Kidney (tissue), 13 donors: ENCODE measurements at regions not wholly inside any gene's neighbourhood (a gene's known extent, or its start where the extent isn't known, plus 50 kb on each side); places are given as distances from the start of the nearest gene placed in this dataset.

Experiments
- DNase-seq, 5 donors: peaks; one replicate each; pipeline ENCODE4 v3.0.0-alpha.2; 2013 to 2020
- FAIRE-seq: peaks from 2 replicates; lab custom pipeline; 2012; peaks lifted over from hg19 to GRCh38; lab: Jason Lieb, UNC
- H3K27ac ChIP-seq, 2 donors: one replicate each; pipeline ENCODE4 v1.7.0; 2013; ENCODE audit warnings: low read depth in 2 of 2, low read length in 2 of 2, inconsistent platforms in 1 of 2
- H3K27me3 ChIP-seq: one replicate; pipeline ENCODE4 v1.7.1; 2013; ENCODE audit warnings: low read length, inconsistent platforms; ENCODE audit not compliant: control insufficient read depth, insufficient read depth
- H3K36me3 ChIP-seq, 3 donors: one replicate each; pipeline versions ENCODE4 v1.7.0 to v1.7.1; 2013; ENCODE audit warnings: low read length in 3 of 3, control low read depth in 1 of 3, inconsistent platforms in 1 of 3; ENCODE audit not compliant: insufficient read depth in 3 of 3, control insufficient read depth in 2 of 3
- H3K4me1 ChIP-seq, 3 donors: one replicate each; pipeline versions ENCODE4 v1.7.0 to v1.7.1; 2013; ENCODE audit warnings: low read length in 3 of 3, inconsistent platforms in 1 of 3, low read depth in 1 of 3; ENCODE audit not compliant: control insufficient read depth in 2 of 3, insufficient read depth in 2 of 3
- H3K4me3 ChIP-seq, 3 donors: one replicate each; pipeline versions ENCODE4 v1.7.0 to v1.8.1; 2013; ENCODE audit warnings: low read length in 3 of 3, control low read depth in 1 of 3, inconsistent platforms in 1 of 3
- H3K9ac ChIP-seq, 3 donors: one replicate each; pipeline versions ENCODE4 v1.7.0 to v1.7.1; 2013; ENCODE audit warnings: low read length in 3 of 3, control low read depth in 1 of 3, inconsistent platforms in 1 of 3
- H3K9me3 ChIP-seq, 3 donors: one replicate each; pipeline versions ENCODE4 v1.7.0 to v1.7.1; 2013; ENCODE audit warnings: low read length in 3 of 3, control low read depth in 1 of 3, inconsistent platforms in 1 of 3; ENCODE audit not compliant: control insufficient read depth in 2 of 3, insufficient read depth in 1 of 3
- CTCF ChIP-seq: IDR thresholded peaks from 3 replicates; pipeline ENCODE4 v1.5.1; 2012; ENCODE audit warnings: mild to moderate bottlenecking, moderate library complexity, borderline replicate concordance; ENCODE audit not compliant: insufficient read depth; ENCODE audit errors: extremely low read depth
- intact Hi-C: fragments of 100-400 bp; cut with DNase I; formaldehyde crosslinking; loops from one replicate; pipeline ENCODE4 v1.11.1; 2022
- donor health status: control.
- donor health status: control.
- donor health status: control.
- donor health status: control.
- donor health status: control.
- donor health status: DM: yes; HTN: yes; CAD: no.
- donor health status: Normal renal cell carcinoma (clear cell type).

- Histone ChIP-seq H3K4me3 (no peak overlapping the region), H3K27me3 (no peaks in the 10 kb centered on the region), H3K4me1 (no peaks in the 10 kb centered on the region), H3K9me3 (no peaks in the 10 kb centered on the region), H3K27ac (no peak overlapping the region), H3K9ac (no peak overlapping the region), H3K36me3 (no peaks in the 10 kb centered on the region)
- intact Hi-C loops: no loop called here
- no peak for TF ChIP-seq CTCF
- no peak for FAIRE-seq
- no peak for DNase-seq
Measured at GRCh38 chr2:16191431-16192200, 251.3 kb downstream of the MYCN start.

GRCh38 chr2:16190446-16191270 is 250.3 kb downstream of the MYCN start:
- Histone ChIP-seq H3K27me3 (no peaks in the 10 kb centered on the region), H3K9ac (no peak overlapping the region), H3K9me3 (no peaks in the 10 kb centered on the region), H3K27ac (no peak overlapping the region), H3K4me3 (no peak overlapping the region), H3K36me3 (no peaks in the 10 kb centered on the region), H3K4me1 (no peaks in the 10 kb centered on the region)
- TF ChIP-seq CTCF: no peak
- DNase-seq (no peak), FAIRE-seq (no peak)
- intact Hi-C loops: no loop called here

GRCh38 chr2:16189836-16190160 is 249.4 kb downstream of the MYCN start:
- Histone ChIP-seq H3K9me3 (no peaks in the 10 kb centered on the region), H3K36me3 (no peaks in the 10 kb centered on the region), H3K4me3 (no peak overlapping the region), H3K9ac (no peak overlapping the region), H3K27ac (no peak overlapping the region), H3K4me1 (no peaks in the 10 kb centered on the region), H3K27me3 (no peaks in the 10 kb centered on the region)
- no peak for TF ChIP-seq CTCF
- DNase-seq (no peak), FAIRE-seq (no peak)
- intact Hi-C loops: no loop called here
